ENCODE measurements at regions not wholly inside any gene's neighbourhood (a gene's known extent, or its start where the extent isn't known, plus 50 kb on each side); places are given as distances from the start of the nearest gene placed in this dataset.

GRCh38 chr4:134019657-134020056, 181.9 kb downstream of the PABPC4L start:
- no peak for DNase-seq (ENCODE audit: low spot score)

GRCh38 chr4:134018846-134019245, 182.7 kb downstream of the PABPC4L start:
- no peak for DNase-seq (ENCODE audit: low spot score)

- no peak for DNase-seq (ENCODE audit: low spot score)
Measured at GRCh38 chr4:134001057-134001456, 200.5 kb downstream of the PABPC4L start.

GRCh38 chr4:133997436-133997835, 204.2 kb downstream of the PABPC4L start:
- DNase-seq (ENCODE audit: low spot score): no peak

- no peak for DNase-seq (ENCODE audit: low spot score)
Measured at GRCh38 chr4:133996431-133997121, 205.0 kb downstream of the PABPC4L start.

- DNase-seq (ENCODE audit: low spot score): no peak
Measured at GRCh38 chr4:133995243-133995960, 206.2 kb downstream of the PABPC4L start.

DNA sequence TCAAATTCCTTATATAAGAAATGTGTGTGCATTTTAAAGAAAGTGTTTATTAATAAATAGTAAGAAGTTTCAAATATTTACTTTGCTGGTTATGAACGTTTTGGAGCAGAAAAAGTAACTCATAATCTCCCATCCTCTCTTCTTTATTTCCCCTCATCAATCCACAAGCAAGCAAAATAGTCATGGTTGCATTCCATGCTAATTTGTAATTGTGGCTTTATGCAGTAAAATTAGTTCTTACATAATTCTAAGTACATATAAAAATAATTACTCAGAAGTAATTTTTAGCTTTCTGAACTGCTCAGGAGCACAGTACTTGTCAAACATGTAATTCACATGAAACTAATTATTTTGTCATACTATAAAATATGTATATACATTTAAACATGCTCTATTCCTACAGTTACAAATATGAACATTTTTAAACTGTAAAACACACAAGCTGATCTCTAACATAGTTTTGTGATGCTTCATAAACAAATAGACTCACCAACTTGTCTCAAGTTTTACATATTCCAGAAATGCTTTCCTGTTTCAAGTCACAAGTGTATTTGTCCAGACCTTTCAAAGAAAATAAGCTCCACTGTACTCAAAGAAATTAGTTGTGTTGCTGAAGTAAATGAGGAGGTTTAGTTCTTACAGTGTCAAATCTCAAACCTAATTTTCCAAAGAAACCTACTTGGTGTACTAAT, 218.9 kb downstream of the PABPC4L start:
- DNase-seq (ENCODE audit: low spot score): no peak

DNA sequence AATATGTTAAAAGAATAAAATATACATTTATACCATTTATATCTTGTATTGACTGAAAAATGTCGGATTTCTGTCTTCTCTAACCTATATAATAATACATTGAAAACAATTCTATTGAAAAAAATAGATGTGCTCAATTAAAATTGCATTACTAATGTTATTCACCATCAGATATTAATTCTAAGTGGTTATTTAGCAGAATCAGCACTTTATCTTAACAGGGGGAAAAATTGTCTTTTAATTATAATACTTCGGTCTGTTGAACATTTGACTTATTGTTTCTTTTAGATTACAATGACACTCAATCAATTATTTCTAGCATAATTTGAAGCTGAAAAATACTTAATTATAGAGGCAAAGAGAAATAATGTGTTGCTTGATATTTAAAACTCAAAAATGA, 220.3 kb downstream of the PABPC4L start:
- DNase-seq (ENCODE audit: low spot score): no peak

GRCh38 chr4:133972586-133972985, 229.0 kb downstream of the PABPC4L start:
- no peak for DNase-seq (ENCODE audit: low spot score)

- no peak for DNase-seq (ENCODE audit: low spot score)
Measured at GRCh38 chr4:133969202-133969848, 232.3 kb downstream of the PABPC4L start.

DNA sequence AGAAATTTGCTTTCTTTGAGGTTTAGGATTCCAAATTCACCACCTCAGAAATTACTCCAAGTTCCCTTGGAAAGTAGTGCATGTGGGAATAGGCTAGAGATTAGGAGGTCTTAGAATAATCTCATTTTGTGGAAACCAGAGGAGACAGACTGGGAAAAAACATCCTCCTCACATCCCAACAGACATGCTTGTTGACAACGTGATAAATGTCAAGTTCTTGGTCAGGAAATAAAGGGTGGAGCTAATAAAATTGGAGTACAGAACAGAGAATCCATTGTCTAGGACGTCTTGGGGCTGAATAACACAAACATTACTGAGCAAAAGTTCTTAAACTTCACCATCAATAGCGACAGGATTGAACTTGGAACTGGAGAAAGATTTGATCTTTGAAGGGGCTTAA, 233.4 kb downstream of the PABPC4L start:
- DNase-seq (ENCODE audit: low spot score): no peak

DNA sequence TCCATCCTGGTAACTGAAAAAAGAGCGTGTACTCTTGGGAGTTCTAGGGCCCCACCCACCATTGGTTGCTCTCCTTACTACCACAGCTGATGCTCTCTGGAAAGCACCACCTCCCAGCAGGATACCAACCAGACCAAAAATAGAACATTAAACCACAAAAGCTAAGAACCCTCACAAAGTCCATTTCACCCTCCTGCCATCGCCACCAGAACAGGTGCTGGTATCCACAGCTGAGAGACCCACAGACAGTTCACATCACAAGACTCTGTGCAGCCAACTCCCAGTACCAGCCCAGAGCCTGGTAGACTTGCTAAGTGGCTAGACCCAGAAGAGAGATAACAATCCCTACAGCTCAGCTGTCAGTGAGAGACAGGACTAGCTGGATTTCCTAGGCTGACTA, 240.6 kb downstream of the PABPC4L start:
- DNase-seq (ENCODE audit: low spot score): no peak

DNA sequence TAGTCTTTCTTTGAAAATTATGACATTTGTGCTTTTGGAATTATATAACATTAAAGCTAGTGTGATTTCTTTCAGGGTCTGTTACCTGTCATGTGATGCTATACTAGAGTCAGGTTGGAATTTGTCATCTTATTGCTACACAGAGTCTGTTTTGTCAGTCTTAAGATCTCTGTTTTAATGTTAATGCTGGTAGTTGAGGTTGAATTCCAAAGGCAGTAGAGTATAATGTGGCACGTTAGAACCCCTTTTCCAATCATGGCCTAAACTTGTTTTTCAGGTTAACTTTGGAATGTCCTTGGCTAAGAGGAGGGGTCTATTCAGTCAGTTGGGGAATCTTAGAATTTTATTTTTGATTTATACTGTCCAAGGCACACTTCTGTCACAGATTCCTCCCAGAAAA, 258.5 kb downstream of the PABPC4L start:
- no peak for DNase-seq (ENCODE audit: low spot score)

DNA sequence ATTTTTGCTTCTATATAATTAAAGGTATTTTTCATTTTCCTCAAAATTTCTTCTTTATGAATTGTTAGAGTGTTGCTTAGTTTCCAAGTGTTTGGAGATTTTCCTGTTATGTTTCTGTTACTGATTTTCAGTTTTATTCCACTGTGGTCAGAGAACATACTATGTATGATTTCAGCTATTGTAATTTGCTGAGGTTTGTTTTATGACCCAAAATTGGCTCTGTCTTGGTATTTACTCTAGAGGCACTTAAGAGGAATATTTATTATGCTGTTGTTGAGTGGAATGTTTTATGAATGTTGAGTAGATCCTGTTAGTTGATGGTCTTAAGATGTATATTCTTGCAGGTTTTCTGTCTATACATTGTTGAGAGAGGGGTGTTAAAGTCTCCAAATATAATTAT, 263.5 kb downstream of the PABPC4L start:
- DNase-seq (ENCODE audit: low spot score): no peak

- no peak for DNase-seq (ENCODE audit: low spot score)
Measured at GRCh38 chr4:133929531-133930239, 271.9 kb downstream of the PABPC4L start.

DNA sequence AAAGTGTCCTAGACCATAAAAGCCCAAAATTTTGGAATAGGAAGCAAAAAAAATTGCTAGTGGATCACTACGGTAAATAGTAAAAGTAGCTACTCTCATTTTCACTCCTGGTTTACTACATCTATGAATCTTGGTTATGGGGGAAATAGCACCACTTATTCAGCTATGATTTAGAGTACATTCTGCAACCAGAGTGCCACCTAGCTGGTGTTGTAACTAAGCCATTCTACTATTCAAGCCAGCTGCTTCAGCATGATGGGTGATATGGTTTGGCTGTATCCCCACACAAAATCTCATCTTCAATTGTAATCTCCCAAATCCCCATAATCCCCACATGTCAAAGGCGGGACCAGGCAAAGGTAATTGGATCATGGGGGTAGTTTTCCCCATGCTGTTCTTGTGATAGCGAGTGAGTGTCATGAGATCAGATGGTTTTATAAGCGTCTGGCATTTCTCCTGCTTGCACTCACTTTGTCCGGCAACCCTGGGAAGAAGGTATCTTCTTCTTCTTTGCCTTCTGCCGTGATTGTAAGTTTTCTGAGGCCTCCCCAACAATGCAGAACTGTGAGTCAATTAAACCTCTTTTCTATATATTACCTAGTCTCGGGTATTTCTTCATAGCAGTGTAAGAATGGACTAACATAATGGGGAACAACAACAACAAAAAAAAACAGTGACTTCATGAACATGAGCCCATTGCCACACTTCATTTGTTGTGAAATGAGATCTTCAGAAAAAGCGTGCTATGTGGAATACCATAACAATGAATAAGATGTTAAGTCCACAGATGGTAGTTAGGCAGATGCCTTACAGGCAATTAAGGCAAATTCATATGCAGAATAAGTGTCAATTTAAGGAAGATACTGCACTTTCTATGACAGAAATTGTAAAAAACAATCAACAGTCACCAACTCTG, 280.1 kb downstream of the PABPC4L start:
- no peak for DNase-seq (ENCODE audit: low spot score)

- no peak for DNase-seq (ENCODE audit: low spot score)
Measured at GRCh38 chr4:133920236-133920635, 281.4 kb downstream of the PABPC4L start.

- no peak for DNase-seq (ENCODE audit: low spot score)
Measured at GRCh38 chr4:133910165-133910564, 291.4 kb downstream of the PABPC4L start.

DNA sequence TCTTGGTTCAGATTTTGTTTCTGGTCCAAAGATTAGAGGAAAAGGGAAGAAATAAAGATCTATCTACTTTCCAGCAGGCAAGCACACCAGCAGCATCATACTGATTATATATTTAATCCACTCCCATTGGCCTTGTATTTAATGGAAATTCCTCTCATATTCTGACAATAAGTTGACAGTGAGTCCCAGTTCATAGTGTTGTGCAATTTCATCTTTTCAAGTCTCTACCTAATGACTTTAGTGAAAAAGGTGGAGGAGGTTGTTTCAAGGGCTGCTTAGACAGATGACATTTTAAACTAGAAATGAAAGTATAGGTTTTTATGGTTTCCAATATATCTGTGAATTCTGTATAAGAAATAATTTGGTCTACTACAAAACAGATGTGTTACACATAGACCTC, 298.6 kb downstream of the PABPC4L start:
- DNase-seq (ENCODE audit: low spot score): no peak

DNA sequence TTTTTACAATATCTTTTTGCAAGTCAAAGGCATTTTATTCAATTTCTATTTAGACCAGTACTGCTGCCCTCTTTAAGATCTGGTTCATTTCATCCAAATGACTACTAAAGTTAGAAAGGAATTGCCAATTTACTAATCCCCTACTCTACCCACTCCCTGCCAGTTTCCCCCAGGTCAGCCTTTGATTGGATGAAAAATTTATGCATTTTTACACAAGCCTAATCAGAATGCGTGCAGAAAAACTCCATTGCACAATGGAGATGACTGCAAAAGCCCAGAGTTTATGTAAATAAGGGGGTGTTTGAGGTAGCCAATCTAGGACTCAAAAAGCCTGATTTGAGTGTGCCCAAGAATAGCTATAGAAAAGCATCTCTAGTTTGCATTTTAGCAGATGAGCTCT, 310.6 kb downstream of the PABPC4L start:
- no peak for DNase-seq (ENCODE audit: low spot score)

GRCh38 chr4:133887723-133888122, 313.9 kb downstream of the PABPC4L start:
- no peak for DNase-seq (ENCODE audit: low spot score)

Data from HuH-7.5 (cell line).